ENCODE measurements at regions not wholly inside any gene's neighbourhood (a gene's known extent, or its start where the extent isn't known, plus 50 kb on each side); places are given as distances from the start of the nearest gene placed in this dataset.

GRCh38 chr1:78297836-78298235, 192.9 kb upstream of the PTGFR start:
- no peak for TF ChIP-seq CTCF (conservative IDR thresholded peaks at IDR 0.05; ENCODE audit: low read depth, low read length)
- no peak for TF ChIP-seq EZH2 (IDR thresholded peaks at IDR 0.05; ENCODE audit: low read length, unreplicated experiment)
- TF ChIP-seq EZH2phosphoT487 (IDR thresholded peaks at IDR 0.05; ENCODE audit: borderline replicate concordance, low read length) = no peak

All from PC-3 (cell line).